Suprapubic skin (tissue), 4 donors: ENCODE measurements at regions not wholly inside any gene's neighbourhood (a gene's known extent, or its start where the extent isn't known, plus 50 kb on each side); places are given as distances from the start of the nearest gene placed in this dataset.
"Not testable (repeated sequence)": the region's sequence is repeated elsewhere in the genome, so short reads cannot be mapped to it uniquely, and the experiment has no call there.

Experiments used
- DNase-seq, 2 donors: peaks; one replicate each; pipeline ENCODE4 v3.0.0-alpha.2; 2019; ENCODE audit warnings: low spot score in 2 of 2
- H3K27ac ChIP-seq: fragments of 200-600 bp; sonication (generic); one replicate; pipeline ENCODE4 v1.5.1; 2019
- H3K27me3 ChIP-seq: fragments of 200-600 bp; sonication (generic); one replicate; pipeline ENCODE4 v1.5.1; 2019
- H3K36me3 ChIP-seq: fragments of 200-600 bp; sonication (generic); one replicate; pipeline ENCODE4 v1.5.1; 2019
- H3K4me1 ChIP-seq: fragments of 200-600 bp; sonication (generic); one replicate; pipeline ENCODE4 v1.5.1; 2019
- H3K4me3 ChIP-seq: fragments of 200-600 bp; sonication (generic); one replicate; pipeline ENCODE4 v1.5.1; 2019; ENCODE audit warnings: mild to moderate bottlenecking
- H3K9me3 ChIP-seq: fragments of 200-600 bp; sonication (generic); one replicate; pipeline ENCODE4 v1.5.1; 2019
- CTCF ChIP-seq, 2 donors: fragments of 200-600 bp in 1 of 2; fragments of 450-650 bp in 1 of 2; sonication (generic) in 1 of 2; IDR thresholded peaks; one replicate each; pipeline ENCODE4 v1.5.1; 2016 to 2019; ENCODE audit warnings: antibody characterized with exemption in 2 of 2, mild to moderate bottlenecking in 1 of 2, moderate library complexity in 1 of 2
- EP300 ChIP-seq: sonication (generic); formaldehyde crosslinking; IDR thresholded peaks from one replicate; pipeline ENCODE4 v1.6.1; 2017; ENCODE audit warnings: antibody characterized with exemption
- POLR2A ChIP-seq, 2 donors: fragments of 450-650 bp; IDR thresholded peaks; one replicate each; pipeline ENCODE4 v1.6.1; 2017; ENCODE audit warnings: antibody characterized with exemption in 2 of 2, mild to moderate bottlenecking in 2 of 2, moderate library complexity in 2 of 2
- POLR2AphosphoS5 ChIP-seq, 3 donors: sonication (generic); formaldehyde crosslinking; IDR thresholded peaks; one replicate each; pipeline ENCODE4 v1.6.1; 2017; ENCODE audit warnings: antibody characterized with exemption in 3 of 3
- WGBS: methylation state at CpG from one replicate; pipeline ENCODE4 v1.1.5; 2018; 5-methylcytosine and 5-hydroxymethylcytosine counted together

GRCh38 chr16:5176505-5176904 is 78.9 kb upstream of the EEF2KMT start:
- Histone ChIP-seq H3K27ac (no peak overlapping the region), H3K9me3 (peaks cover 14% of the 10 kb centered on the region), H3K27me3 (no peaks in the 10 kb centered on the region), H3K36me3 (no peaks in the 10 kb centered on the region), H3K4me3 (no peak overlapping the region), H3K4me1 (no peaks in the 10 kb centered on the region)
- DNase-seq = no peak
- TF ChIP-seq EP300 (no peak), POLR2A (IDR thresholded peaks at IDR 0.05) (no peak), CTCF (IDR thresholded peaks at IDR 0.05) (no peak), POLR2AphosphoS5 (IDR thresholded peaks at IDR 0.05) (no peak)
- 27% methylated on average over 4 of the region's 4 CpGs for WGBS

- 59% methylated on average over 5 of the region's 5 CpGs for WGBS
- Histone ChIP-seq H3K36me3 (no peaks in the 10 kb centered on the region), H3K4me3 (no peak overlapping the region), H3K27ac (no peak overlapping the region), H3K4me1 (no peaks in the 10 kb centered on the region), H3K27me3 (no peaks in the 10 kb centered on the region), H3K9me3 (peaks cover 14% of the 10 kb centered on the region)
- no peak for TF ChIP-seq POLR2A (IDR thresholded peaks at IDR 0.05)
- TF ChIP-seq CTCF (IDR thresholded peaks at IDR 0.05) = no peak
- TF ChIP-seq EP300 = no peak
- no peak for TF ChIP-seq POLR2AphosphoS5 (IDR thresholded peaks at IDR 0.05)
- no peak for DNase-seq
Observed at GRCh38 chr16:5175266-5175665, 77.7 kb upstream of the EEF2KMT start.

GRCh38 chr16:5166486-5166885 is 68.9 kb upstream of the EEF2KMT start:
- H3K9me3 ChIP-seq = no peaks in the 10 kb centered on the region
- no peak for TF ChIP-seq POLR2AphosphoS5 (IDR thresholded peaks at IDR 0.05)
- TF ChIP-seq CTCF (IDR thresholded peaks at IDR 0.05) = no peak
- no peak for TF ChIP-seq POLR2A (IDR thresholded peaks at IDR 0.05)
- no peak for TF ChIP-seq EP300
- 42% methylated on average over 6 of the region's 6 CpGs for WGBS
- no peak overlapping the region for H3K27ac ChIP-seq
- H3K4me1 ChIP-seq = no peaks in the 10 kb centered on the region
- peaks cover 17% of the 10 kb centered on the region for H3K27me3 ChIP-seq
- H3K4me3 ChIP-seq = no peak overlapping the region
- no peaks in the 10 kb centered on the region for H3K36me3 ChIP-seq
- no peak for DNase-seq

- H3K9me3 ChIP-seq, H3K27ac ChIP-seq: not testable (repeated sequence)
- 100% methylated on average over 1 of the region's 1 CpG for WGBS
Observed at GRCh38 chr16:5165429-5165828, 67.8 kb upstream of the EEF2KMT start.

GRCh38 chr16:5162801-5163200 is 65.2 kb upstream of the EEF2KMT start:
- not testable (repeated sequence) for H3K4me1 ChIP-seq, H3K4me3 ChIP-seq, H3K27ac ChIP-seq, H3K9me3 ChIP-seq, DNase-seq, H3K36me3 ChIP-seq
- H3K27me3 ChIP-seq = peaks cover 17% of the 10 kb centered on the region
- WGBS = 93% methylated on average over 5 of the region's 5 CpGs

More at GRCh38 chr16:5165429-5165828, 67.8 kb upstream of the EEF2KMT start:
- not testable (repeated sequence) for H3K36me3 ChIP-seq, H3K4me1 ChIP-seq, H3K4me3 ChIP-seq, DNase-seq
- peaks cover 17% of the 10 kb centered on the region for H3K27me3 ChIP-seq

GRCh38 chr16:5161888-5162287 is 64.3 kb upstream of the EEF2KMT start:
- WGBS = 92% methylated on average over 6 of the region's 6 CpGs
- H3K27ac ChIP-seq, H3K4me3 ChIP-seq, H3K36me3 ChIP-seq, DNase-seq, H3K4me1 ChIP-seq, H3K9me3 ChIP-seq: not testable (repeated sequence)
- H3K27me3 ChIP-seq = peaks cover 14% of the 10 kb centered on the region

- not testable (repeated sequence) for H3K4me1 ChIP-seq, H3K27ac ChIP-seq, H3K27me3 ChIP-seq, H3K9me3 ChIP-seq, H3K4me3 ChIP-seq, DNase-seq, H3K36me3 ChIP-seq
- 78% methylated on average over 4 of the region's 4 CpGs for WGBS
Observed at GRCh38 chr16:5160010-5160409, 62.4 kb upstream of the EEF2KMT start.

- not testable (repeated sequence) for H3K4me3 ChIP-seq, DNase-seq, H3K27me3 ChIP-seq, H3K9me3 ChIP-seq, H3K27ac ChIP-seq, H3K4me1 ChIP-seq, H3K36me3 ChIP-seq
- 46% methylated on average over 5 of the region's 5 CpGs for WGBS
Observed at GRCh38 chr16:5159537-5159936, 61.9 kb upstream of the EEF2KMT start.
